Omental fat pad (tissue), 3 donors: ENCODE measurements at regions not wholly inside any gene's neighbourhood (a gene's known extent, or its start where the extent isn't known, plus 50 kb on each side); places are given as distances from the start of the nearest gene placed in this dataset.

Source experiments
- ATAC-seq: fragments of 150-250 bp; one replicate; pipeline ENCODE4 v1.9.1; 2016; ENCODE audit warnings: mild to moderate bottlenecking, moderate library complexity; ENCODE audit not compliant: low FRiP score
- DNase-seq: peaks from one replicate; pipeline ENCODE4 v3.0.0-alpha.2; 2019; ENCODE audit warnings: low spot score
- CTCF ChIP-seq, 3 donors: fragments of 450-650 bp; IDR thresholded peaks; one replicate each; pipeline ENCODE4 v1.5.1; 2016 to 2017; ENCODE audit warnings: antibody characterized with exemption in 3 of 3, mild to moderate bottlenecking in 3 of 3, moderate library complexity in 2 of 3

- DNase-seq = no peak
- no peak for TF ChIP-seq CTCF (IDR thresholded peaks at IDR 0.05)
These were observed 463.1 kb upstream of the GOLIM4 start for GRCh38 chr3:168558728-168559411.

GRCh38 chr3:168552251-168552650 lies 456.5 kb upstream of the GOLIM4 start:
- ATAC-seq (no peak), DNase-seq (no peak)
- no peak for TF ChIP-seq CTCF (IDR thresholded peaks at IDR 0.05)

More at GRCh38 chr3:168558728-168559411, 463.1 kb upstream of the GOLIM4 start:
- ATAC-seq = no peak

- no peak for DNase-seq
- ATAC-seq = no peak
- no peak for TF ChIP-seq CTCF (IDR thresholded peaks at IDR 0.05)
These were observed 453.0 kb upstream of the GOLIM4 start for GRCh38 chr3:168548719-168549118.

- ATAC-seq (peak; percentile 64), DNase-seq (no peak)
These were observed 451.0 kb upstream of the GOLIM4 start for GRCh38 chr3:168546707-168547106.

GRCh38 chr3:168545591-168545990 lies 449.9 kb upstream of the GOLIM4 start:
- TF ChIP-seq CTCF (IDR thresholded peaks at IDR 0.05) = no peak
- DNase-seq = no peak
- peak; percentile 76 for ATAC-seq

More at GRCh38 chr3:168546707-168547106, 451.0 kb upstream of the GOLIM4 start:
- TF ChIP-seq CTCF (IDR thresholded peaks at IDR 0.05) = no peak

GRCh38 chr3:168544097-168544957 lies 448.6 kb upstream of the GOLIM4 start:
- TF ChIP-seq CTCF (IDR thresholded peaks at IDR 0.05) = no peak
- ATAC-seq = no peak

More at GRCh38 chr3:168544097-168544957, 448.6 kb upstream of the GOLIM4 start:
- no peak for DNase-seq
